Testis (tissue), 2 donors: ENCODE measurements at regions not wholly inside any gene's neighbourhood (a gene's known extent, or its start where the extent isn't known, plus 50 kb on each side); places are given as distances from the start of the nearest gene placed in this dataset.

Source experiments
- CTCF ChIP-seq, 3 experiments: fragments of 450-650 bp in 2 of 3; fragments of 200-600 bp in 1 of 3; sonication (generic) in 1 of 3; IDR thresholded peaks; one replicate each; pipeline ENCODE4 v1.5.1; 2016 to 2019; ENCODE audit warnings: antibody characterized with exemption in 3 of 3, mild to moderate bottlenecking in 2 of 3, moderate library complexity in 1 of 3
- POLR2A ChIP-seq: fragments of 450-650 bp; IDR thresholded peaks from one replicate; pipeline ENCODE4 v1.6.1; 2017; ENCODE audit warnings: antibody characterized with exemption, mild to moderate bottlenecking, moderate library complexity

- TF ChIP-seq CTCF (IDR thresholded peaks at IDR 0.05) (no peak), POLR2A (no peak)
Observed at GRCh38 chr2:64910523-64910922, 78.7 kb upstream of the SLC1A4 start.
